ENCODE measurements at regions not wholly inside any gene's neighbourhood (a gene's known extent, or its start where the extent isn't known, plus 50 kb on each side); places are given as distances from the start of the nearest gene placed in this dataset.
A peak's percentile ranks its signal among the peaks of the same experiment; 100 is the strongest.

- no peaks in the 10 kb centered on the region for H3K79me2 ChIP-seq (ENCODE audit: low read depth)
- H3K9me3 ChIP-seq (ENCODE audit: insufficient read depth, low read depth) = no peaks in the 10 kb centered on the region
- no peak overlapping the region for H2AFZ ChIP-seq
- H3K27me3 ChIP-seq (ENCODE audit: insufficient read depth, low read depth) = no peaks in the 10 kb centered on the region
- no peak for TF ChIP-seq EZH2 (IDR thresholded peaks at IDR 0.05; ENCODE audit: low read depth)
- TF ChIP-seq CTCF (conservative IDR thresholded peaks at IDR 0.05) = peak; percentile 85
- CTCF ChIA-PET = interaction anchor here (0.6 to 1.7 kb wide), 4 partner anchors 128 to 398 kb away, joined by 3 to 7 read pairs (median 4); partner anchors contain the start of gene EFNB1
- peak; percentile 43 to 77 for DNase-seq
- H3K4me2 ChIP-seq = no peak overlapping the region
- H4K20me1 ChIP-seq (ENCODE audit: insufficient read depth) = no peaks in the 10 kb centered on the region
- H3K4me1 ChIP-seq (replicated peaks; ENCODE audit: insufficient read depth) = no peaks in the 10 kb centered on the region
- H3K9me2 ChIP-seq (ENCODE audit: insufficient read depth) = no peaks in the 10 kb centered on the region
- intact Hi-C loops (cut with micrococcal nuclease; ENCODE audit: unreplicated experiment) = loop anchor here (1.0 to 10.0 kb wide), 5 partner anchors 62 to 490 kb away; no protein-coding TSS in a partner anchor
- no peaks in the 10 kb centered on the region for H3F3A ChIP-seq (ENCODE audit: insufficient read depth, low read depth)
- H3K36me3 ChIP-seq (ENCODE audit: low read depth) = no peaks in the 10 kb centered on the region
- H3K27ac ChIP-seq = no peak overlapping the region
- H3K4me3 ChIP-seq = no peak overlapping the region
- POLR2A ChIA-PET (ENCODE audit: unreplicated experiment) = no interaction called here
- no TSS peak for BruUV-seq (replicated peaks)
Measured at GRCh38 chrX:69222103-69223090, 57.1 kb upstream of the PJA1 start.

- no peak overlapping the region for H3K27ac ChIP-seq
- H3K4me3 ChIP-seq = no peak overlapping the region
- CTCF ChIA-PET = interaction anchor here (0.6 to 1.7 kb wide), 7 partner anchors 127 to 399 kb away, joined by 3 to 13 read pairs (median 6); partner anchors contain the start of gene EFNB1
- no peaks in the 10 kb centered on the region for H3K9me3 ChIP-seq (ENCODE audit: insufficient read depth, low read depth)
- BruUV-seq (replicated peaks) = no TSS peak
- no peak overlapping the region for H2AFZ ChIP-seq
- no peaks in the 10 kb centered on the region for H4K20me1 ChIP-seq (ENCODE audit: insufficient read depth)
- intact Hi-C loops (cut with micrococcal nuclease; ENCODE audit: unreplicated experiment) = loop anchor here (1.0 to 10.0 kb wide), 5 partner anchors 63 to 489 kb away; no protein-coding TSS in a partner anchor
- H3K27me3 ChIP-seq (ENCODE audit: insufficient read depth, low read depth) = no peaks in the 10 kb centered on the region
- H3K4me1 ChIP-seq (replicated peaks; ENCODE audit: insufficient read depth) = no peaks in the 10 kb centered on the region
- DNase-seq = no peak
- H3K36me3 ChIP-seq (ENCODE audit: low read depth) = no peaks in the 10 kb centered on the region
- H3F3A ChIP-seq (ENCODE audit: insufficient read depth, low read depth) = no peaks in the 10 kb centered on the region
- TF ChIP-seq CTCF (conservative IDR thresholded peaks at IDR 0.05) (no peak), EZH2 (IDR thresholded peaks at IDR 0.05; ENCODE audit: low read depth) (no peak)
- H3K4me2 ChIP-seq = no peak overlapping the region
- H3K79me2 ChIP-seq (ENCODE audit: low read depth) = no peaks in the 10 kb centered on the region
- POLR2A ChIA-PET (ENCODE audit: unreplicated experiment) = no interaction called here
- no peaks in the 10 kb centered on the region for H3K9me2 ChIP-seq (ENCODE audit: insufficient read depth)
Measured at GRCh38 chrX:69221239-69222102, 56.2 kb upstream of the PJA1 start.

GRCh38 chrX:69218407-69218997 lies 53.2 kb upstream of the PJA1 start:
- Histone ChIP-seq H2AFZ (no peak overlapping the region), H3K27me3 (ENCODE audit: insufficient read depth, low read depth) (no peaks in the 10 kb centered on the region), H3K9me2 (ENCODE audit: insufficient read depth) (no peaks in the 10 kb centered on the region), H3F3A (ENCODE audit: insufficient read depth, low read depth) (no peaks in the 10 kb centered on the region), H3K4me1 (replicated peaks; ENCODE audit: insufficient read depth) (no peaks in the 10 kb centered on the region), H4K20me1 (ENCODE audit: insufficient read depth) (no peaks in the 10 kb centered on the region), H3K36me3 (ENCODE audit: low read depth) (no peaks in the 10 kb centered on the region), H3K4me3 (no peak overlapping the region), H3K79me2 (ENCODE audit: low read depth) (no peaks in the 10 kb centered on the region), H3K4me2 (no peak overlapping the region), H3K27ac (no peak overlapping the region), H3K9me3 (ENCODE audit: insufficient read depth, low read depth) (no peaks in the 10 kb centered on the region)
- intact Hi-C loops (cut with micrococcal nuclease; ENCODE audit: unreplicated experiment) = no loop called here
- ChIA-PET CTCF (interaction anchor here (0.6 kb wide), 1 partner anchor 710 kb away, joined by 3 read pairs; no protein-coding TSS in a partner anchor), POLR2A (ENCODE audit: unreplicated experiment) (no interaction called here)
- DNase-seq = no peak
- no TSS peak for BruUV-seq (replicated peaks)
- TF ChIP-seq EZH2 (IDR thresholded peaks at IDR 0.05; ENCODE audit: low read depth) (no peak), CTCF (conservative IDR thresholded peaks at IDR 0.05) (no peak)

Measured in PC-9 (cell line).